ENCODE measurements at regions not wholly inside any gene's neighbourhood (a gene's known extent, or its start where the extent isn't known, plus 50 kb on each side); places are given as distances from the start of the nearest gene placed in this dataset. TPM values are rescaled to one million over a fixed set of nuclear protein-coding genes. Genes with fewer than 3 reads are reported as not detected.

GRCh38 chr10:123614888-123615287 lies 51.3 kb upstream of the GPR26 start:
- no peaks in the 10 kb centered on the region for H3K36me3 ChIP-seq (ENCODE audit: control insufficient read depth in 2 of 2, extremely low read depth in 1 of 2, insufficient read depth in 2 of 2, low read length in 2 of 2)
- H3K4me3 ChIP-seq (replicated peaks in 1 of 3; ENCODE audit: insufficient read depth in 1 of 3, low read depth in 1 of 3, low read length in 3 of 3) = no peak overlapping the region
- no peaks in the 10 kb centered on the region for H3K79me2 ChIP-seq (ENCODE audit: control insufficient read depth, insufficient read depth, low read length)
- no peak overlapping the region for H2AFZ ChIP-seq (ENCODE audit: low read depth, low read length)
- H3K27me3 ChIP-seq (ENCODE audit: control insufficient read depth in 2 of 2, insufficient read depth in 2 of 2, low read length in 2 of 2) = no peaks in the 10 kb centered on the region
- no peaks in the 10 kb centered on the region for H4K20me1 ChIP-seq (replicated peaks; ENCODE audit: control insufficient read depth, extremely low read depth, insufficient read depth, low read length)
- H3K9me1 ChIP-seq (replicated peaks; ENCODE audit: control insufficient read depth, extremely low read depth, insufficient read depth, low read length) = no peaks in the 10 kb centered on the region
- BruUV-seq (replicated peaks) = no TSS peak
- DNase-seq (ENCODE audit: low read depth, low spot score) (peak; percentile 35), FAIRE-seq (no peak)
- intact Hi-C loops (cut with micrococcal nuclease) (no loop called here), dilution Hi-C loops (cut with MboI; ENCODE audit: extremely low pct_ligation_motif_present, low sequenced_read_pairs) (no loop called here)
- POLR2A ChIA-PET = no interaction called here
- no peak overlapping the region for H3K4me2 ChIP-seq (ENCODE audit: insufficient read depth, low read length)
- no peaks in the 10 kb centered on the region for H3K9me3 ChIP-seq (replicated peaks; ENCODE audit: control insufficient read depth, insufficient read depth, low read length)
- TF ChIP-seq MAX (IDR thresholded peaks at IDR 0.05; ENCODE audit: insufficient read depth, insufficient read length) (no peak), POLR2AphosphoS5 (IDR thresholded peaks at IDR 0.05; ENCODE audit: insufficient read depth, low read depth, low read length) (no peak), GATA2 (IDR thresholded peaks at IDR 0.05; ENCODE audit: insufficient read depth, insufficient read length, low read depth, low read length) (no peak), JUN (IDR thresholded peaks at IDR 0.05; ENCODE audit: borderline replicate concordance, insufficient read depth, insufficient read length, low read depth) (no peak), CTCF (IDR thresholded peaks at IDR 0.05; ENCODE audit: extremely low read depth in 1 of 2, insufficient read depth in 1 of 2, low read depth in 1 of 2, low read length in 2 of 2) (no peak)
- no peaks in the 10 kb centered on the region for H3K4me1 ChIP-seq (ENCODE audit: control insufficient read depth, extremely low read depth, insufficient read depth, low read length)
- H3K27ac ChIP-seq (ENCODE audit: insufficient read depth, low read depth, low read length) = no peak overlapping the region
- CTCF ChIA-PET = no interaction called here
- H3K9ac ChIP-seq (replicated peaks; ENCODE audit: extremely low read depth, insufficient read depth, low read length) = no peak overlapping the region

Small RNA genes lying in the stretch of these regions (small RNA-seq; reads per million reads assigned to genes)
- gene AL160290.3 (ENCODE audit: insufficient read depth, insufficient read length, low read depth, low replicate concordance) = not detected
